Right atrium auricular region (tissue), 2 donors: ENCODE measurements at regions not wholly inside any gene's neighbourhood (a gene's known extent, or its start where the extent isn't known, plus 50 kb on each side); places are given as distances from the start of the nearest gene placed in this dataset.

Source experiments
- DNase-seq: peaks from one replicate; pipeline ENCODE4 v3.0.0-alpha.2; 2019; ENCODE audit warnings: low spot score
- H3K27ac ChIP-seq, 2 donors: fragments of 200-600 bp; sonication (generic); 1 replicate in 1 of 2; 2 replicates in 1 of 2; pipeline ENCODE4 v1.5.1; 2016 to 2019
- H3K27me3 ChIP-seq, 2 donors: fragments of 200-600 bp; sonication (generic); one replicate each; pipeline versions ENCODE4 v1.5.1 to v1.6.0; 2017 to 2019
- H3K36me3 ChIP-seq: fragments of 200-600 bp; sonication (generic); one replicate; pipeline ENCODE4 v1.5.1; 2016
- H3K4me1 ChIP-seq, 2 donors: fragments of 200-600 bp; sonication (generic); one replicate each; pipeline versions ENCODE4 v1.5.1 to v1.6.0; 2017 to 2019
- H3K4me3 ChIP-seq, 2 donors: fragments of 200-600 bp; sonication (generic); 1 replicate in 1 of 2; 2 replicates in 1 of 2; pipeline ENCODE4 v1.5.1; 2017 to 2019; ENCODE audit warnings: mild to moderate bottlenecking in 1 of 2, moderate library complexity in 1 of 2
- H3K9me3 ChIP-seq, 2 donors: fragments of 200-600 bp; sonication (generic); one replicate each; pipeline ENCODE4 v1.5.1; 2019
- CTCF ChIP-seq, 2 donors: fragments of 200-600 bp; sonication (generic); IDR thresholded peaks; one replicate each; pipeline ENCODE4 v1.5.1; 2019; ENCODE audit warnings: antibody characterized with exemption in 2 of 2

- Histone ChIP-seq H3K36me3 (no peaks in the 10 kb centered on the region), H3K27me3 (no peaks in the 10 kb centered on the region), H3K4me1 (no peaks in the 10 kb centered on the region), H3K27ac (peak overlapping the region; percentile 39 to 75), H3K4me3 (no peak overlapping the region), H3K9me3 (peaks cover 0 to 4% of the 10 kb centered on the region in 2 donors)
- TF ChIP-seq CTCF (IDR thresholded peaks at IDR 0.05): no peak
- DNase-seq: no peak
Observed at GRCh38 chr1:96865731-96866685, 144.4 kb downstream of the PTBP2 start.

GRCh38 chr1:96872757-96873156 lies 151.2 kb downstream of the PTBP2 start:
- Histone ChIP-seq H3K27ac (no peak overlapping the region), H3K4me1 (no peaks in the 10 kb centered on the region), H3K9me3 (peaks cover 0 to 25% of the 10 kb centered on the region in 2 donors), H3K27me3 (no peaks in the 10 kb centered on the region), H3K4me3 (no peak overlapping the region), H3K36me3 (no peaks in the 10 kb centered on the region)
- no peak for DNase-seq
- TF ChIP-seq CTCF (IDR thresholded peaks at IDR 0.05): no peak

GRCh38 chr1:96878640-96879039 lies 157.1 kb downstream of the PTBP2 start:
- H3K4me3 ChIP-seq: no peak overlapping the region
- no peaks in the 10 kb centered on the region for H3K36me3 ChIP-seq
- peaks cover 0 to 10% of the 10 kb centered on the region in 2 donors for H3K9me3 ChIP-seq

GRCh38 chr1:96880626-96881025 lies 159.0 kb downstream of the PTBP2 start:
- Histone ChIP-seq H3K4me1 (no peaks in the 10 kb centered on the region), H3K36me3 (no peaks in the 10 kb centered on the region), H3K27ac (no peak overlapping the region), H3K27me3 (no peaks in the 10 kb centered on the region), H3K9me3 (peaks cover 0 to 10% of the 10 kb centered on the region in 2 donors), H3K4me3 (no peak overlapping the region)
- no peak for DNase-seq
- TF ChIP-seq CTCF (IDR thresholded peaks at IDR 0.05): no peak

More at GRCh38 chr1:96878640-96879039, 157.1 kb downstream of the PTBP2 start:
- H3K4me1 ChIP-seq: no peaks in the 10 kb centered on the region
- H3K27me3 ChIP-seq: no peaks in the 10 kb centered on the region
- no peak for DNase-seq
- H3K27ac ChIP-seq: no peak overlapping the region
- no peak for TF ChIP-seq CTCF (IDR thresholded peaks at IDR 0.05)

GRCh38 chr1:96882096-96882495 lies 160.5 kb downstream of the PTBP2 start:
- Histone ChIP-seq H3K27ac (no peak overlapping the region), H3K4me1 (no peaks in the 10 kb centered on the region), H3K27me3 (no peaks in the 10 kb centered on the region), H3K9me3 (peaks cover 0 to 10% of the 10 kb centered on the region in 2 donors), H3K4me3 (no peak overlapping the region), H3K36me3 (no peaks in the 10 kb centered on the region)
- no peak for TF ChIP-seq CTCF (IDR thresholded peaks at IDR 0.05)
- DNase-seq: no peak
